GM12892 (cell line): ENCODE measurements at regions not wholly inside any gene's neighbourhood (a gene's known extent, or its start where the extent isn't known, plus 50 kb on each side); places are given as distances from the start of the nearest gene placed in this dataset.
"Not testable (repeated sequence)": the region's sequence is repeated elsewhere in the genome, so short reads cannot be mapped to it uniquely, and the experiment has no call there.

Experiments used
- DNase-seq: peaks from one replicate; pipeline ENCODE4 v3.0.0; 2011; ENCODE audit not compliant: insufficient read length
- FAIRE-seq: peaks from 2 replicates; lab custom pipeline; 2011; peaks lifted over from hg19 to GRCh38; lab: Jason Lieb, UNC
- POLR2A ChIP-seq: IDR thresholded peaks from 2 replicates; pipeline ENCODE4 v1.6.1; 2011; ENCODE audit warnings: low read depth, low read length, control low read depth
- POLR2AphosphoS5 ChIP-seq: IDR thresholded peaks from 2 replicates; pipeline ENCODE4 v1.6.1; 2011; ENCODE audit warnings: low read depth, low read length, control low read depth
- TAF1 ChIP-seq: IDR thresholded peaks from 2 replicates; pipeline ENCODE4 v1.6.1; 2011; ENCODE audit warnings: low read depth, mild to moderate bottlenecking, control low read depth, low read length, borderline replicate concordance

DNA sequence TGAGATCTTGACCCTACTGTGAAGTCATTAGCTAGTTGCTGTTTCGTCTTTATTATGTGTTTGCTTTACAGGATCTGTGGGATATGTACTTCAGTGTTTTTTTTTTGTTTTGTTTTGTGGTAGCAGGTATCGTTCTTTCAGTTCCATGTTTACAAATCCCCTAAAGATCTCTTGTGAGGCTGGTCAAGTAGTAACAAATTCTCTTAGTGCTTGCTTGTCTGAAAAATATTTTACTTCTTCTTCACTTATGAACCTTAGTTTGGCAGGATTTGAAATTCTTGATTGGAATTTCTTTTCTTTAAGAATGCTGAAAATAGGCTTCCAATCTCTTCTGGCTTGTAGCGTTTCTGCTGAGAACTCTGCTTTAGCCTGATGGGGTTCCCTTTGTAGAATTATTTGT, 235.8 kb upstream of the ALCAM start:
- no peak for DNase-seq
- TF ChIP-seq POLR2A = no peak
- no peak for TF ChIP-seq POLR2AphosphoS5
- TF ChIP-seq TAF1 = no peak
- no peak for FAIRE-seq

DNA sequence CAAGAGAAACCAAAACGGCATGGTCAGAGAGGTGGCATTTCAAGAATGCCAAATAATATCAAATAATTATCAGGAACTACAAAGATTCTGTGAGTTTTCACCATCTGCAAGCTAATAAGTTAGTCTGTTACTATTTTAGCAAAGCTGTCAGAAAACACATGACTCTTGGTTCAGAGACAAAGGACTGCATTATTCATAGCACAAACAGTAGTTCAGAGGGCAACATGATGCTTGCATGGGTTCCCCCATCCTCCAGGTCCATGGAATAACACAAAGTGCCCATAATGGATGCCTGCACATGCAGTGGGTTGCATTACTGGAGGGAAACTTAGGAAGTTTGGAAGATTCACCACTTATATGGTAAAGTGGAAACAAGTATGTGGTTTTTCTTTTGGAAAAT, 228.8 kb upstream of the ALCAM start:
- DNase-seq (no peak), FAIRE-seq (no peak)
- TF ChIP-seq TAF1 (no peak), POLR2AphosphoS5 (no peak), POLR2A (no peak)

DNA sequence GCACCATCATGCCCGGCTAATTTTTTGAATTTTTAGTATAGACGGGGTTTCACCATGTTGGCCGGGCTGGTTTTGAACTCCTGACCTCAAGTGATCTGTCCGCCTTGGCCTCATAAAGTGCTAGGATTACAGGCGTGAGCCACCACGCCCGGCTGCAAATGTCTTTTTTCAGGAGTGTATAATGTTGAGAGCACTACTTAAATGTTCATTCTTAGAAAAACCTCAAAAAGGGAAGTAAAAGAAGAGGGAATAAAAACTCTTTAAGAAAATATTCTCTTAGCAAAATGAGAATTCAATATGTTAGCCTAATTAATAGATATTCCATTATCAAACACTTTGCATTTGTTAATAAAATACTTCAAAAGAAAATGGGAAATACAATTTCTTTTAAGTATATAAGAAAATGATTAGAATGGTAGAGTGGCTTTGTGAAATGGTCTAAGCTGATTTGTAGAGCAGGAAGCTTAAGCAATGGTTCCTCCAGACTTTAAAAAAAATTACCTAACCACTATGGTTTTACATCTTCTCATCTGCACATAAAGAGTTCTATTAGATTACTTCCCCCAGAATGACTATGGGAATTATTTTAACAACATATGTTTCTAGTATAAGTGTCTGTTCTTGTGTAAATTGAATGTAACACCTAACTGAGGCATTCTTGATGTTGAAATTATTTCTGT, 226.7 kb upstream of the ALCAM start:
- DNase-seq = no peak
- TF ChIP-seq TAF1 (no peak), POLR2A (no peak), POLR2AphosphoS5 (no peak)
- FAIRE-seq = no peak

DNA sequence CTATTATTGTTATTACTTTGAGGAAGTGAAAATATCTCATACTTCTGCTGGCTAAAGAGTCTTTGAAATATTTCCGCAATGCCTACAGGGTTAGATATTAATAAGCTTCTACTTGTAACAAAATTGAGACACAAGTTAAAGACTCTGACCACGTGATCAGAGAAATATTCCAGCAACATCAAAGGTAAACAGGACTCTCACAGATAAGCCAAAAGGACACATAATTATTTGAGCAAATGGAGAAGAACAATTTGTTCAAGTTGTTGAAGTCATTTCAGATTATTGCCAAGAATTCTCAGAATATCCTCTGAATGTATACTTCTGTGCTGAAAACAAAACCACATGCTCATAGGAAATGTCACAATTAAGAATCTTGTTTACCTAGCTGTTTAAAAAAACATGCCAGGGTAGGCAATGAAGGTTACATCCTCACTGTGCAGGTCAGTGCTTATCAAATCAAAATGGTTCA, 225.8 kb upstream of the ALCAM start:
- FAIRE-seq (no peak), DNase-seq (no peak)
- TF ChIP-seq POLR2AphosphoS5 (no peak), POLR2A (no peak), TAF1 (no peak)

DNA sequence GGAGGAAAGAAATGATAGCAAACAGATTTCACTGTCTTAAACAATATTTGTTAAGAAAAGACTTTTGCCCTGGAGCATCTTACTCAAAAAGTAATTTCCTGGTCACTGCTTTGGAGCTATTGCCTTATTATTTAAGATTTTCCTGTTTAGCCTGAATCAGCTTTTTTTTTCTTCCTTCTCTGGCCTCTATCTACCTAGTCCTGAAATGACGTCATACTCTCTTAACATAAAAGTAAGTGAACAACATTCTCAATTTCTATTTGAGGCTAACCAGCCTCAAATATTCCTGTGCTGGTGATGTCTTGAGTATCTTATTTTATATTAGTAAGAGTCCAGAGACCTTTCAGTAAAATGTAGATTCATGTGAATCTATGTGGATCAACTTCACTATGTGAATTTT, 221.9 kb upstream of the ALCAM start:
- no peak for TF ChIP-seq POLR2A
- TF ChIP-seq TAF1 = no peak
- TF ChIP-seq POLR2AphosphoS5 = no peak
- no peak for FAIRE-seq

DNA sequence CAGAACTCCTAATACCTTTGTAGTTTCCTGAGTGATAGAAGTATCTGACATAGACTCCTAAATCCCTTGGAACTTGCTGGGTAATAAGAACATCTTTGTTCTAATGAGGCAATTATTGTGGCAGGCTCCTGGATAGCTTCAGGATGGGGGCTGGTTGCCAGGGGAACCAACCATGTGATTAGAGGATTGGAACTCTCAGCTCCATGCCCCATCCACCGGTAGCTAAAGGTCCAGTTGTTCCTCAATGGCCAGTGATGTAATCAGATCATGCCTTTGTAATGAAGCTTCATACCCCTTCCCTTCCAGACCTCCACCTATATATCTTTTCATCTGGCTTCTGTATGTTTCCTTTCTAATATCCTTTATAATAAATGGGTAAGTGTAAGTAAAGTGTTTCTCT, 221.2 kb upstream of the ALCAM start:
- no peak for DNase-seq
- TF ChIP-seq TAF1 (no peak), POLR2A (no peak), POLR2AphosphoS5 (no peak)
- no peak for FAIRE-seq

More for the DNA sequence above, 221.9 kb upstream of the ALCAM start:
- no peak for DNase-seq

DNA sequence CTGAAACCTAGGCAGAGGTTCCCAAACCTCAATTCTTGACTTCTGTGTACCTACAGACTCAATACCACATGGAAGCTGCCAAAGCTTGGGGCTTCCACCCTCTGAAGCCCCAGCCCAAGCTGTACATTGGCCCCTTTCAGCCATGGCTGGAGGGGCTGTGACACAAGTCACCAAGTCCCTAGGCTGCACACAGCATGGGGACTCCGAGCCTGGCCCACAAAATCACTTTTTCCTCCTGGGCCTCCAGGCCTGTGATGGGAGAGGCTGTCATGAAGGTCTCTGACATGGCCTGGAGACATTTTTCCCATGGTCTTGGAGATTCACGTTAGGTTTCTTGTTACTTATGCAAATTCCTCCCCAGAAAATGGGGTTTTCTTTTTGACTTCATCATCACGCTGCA, 217.5 kb upstream of the ALCAM start:
- DNase-seq, FAIRE-seq: not testable (repeated sequence)

DNA sequence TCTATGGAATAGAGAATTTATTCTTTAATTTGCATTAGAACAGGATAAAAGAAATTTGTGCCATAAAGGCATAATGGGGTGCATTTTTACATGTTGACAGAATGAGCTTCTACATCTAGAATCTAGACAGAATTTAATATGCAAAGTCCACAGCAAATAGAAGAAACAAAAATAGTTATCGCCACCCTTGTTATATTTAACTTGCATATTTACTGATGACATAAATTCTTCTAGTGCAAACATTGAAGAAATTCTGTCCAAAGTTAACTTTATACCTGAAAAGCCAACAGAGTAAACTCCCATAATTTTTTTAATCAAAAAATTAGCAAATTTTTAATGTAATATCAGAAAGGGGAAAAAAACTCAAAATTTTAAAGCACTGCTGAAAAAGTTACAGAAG, 213.7 kb upstream of the ALCAM start:
- DNase-seq (no peak), FAIRE-seq (no peak)
- TF ChIP-seq POLR2AphosphoS5 = no peak
- no peak for TF ChIP-seq POLR2A
- TF ChIP-seq TAF1 = no peak

DNA sequence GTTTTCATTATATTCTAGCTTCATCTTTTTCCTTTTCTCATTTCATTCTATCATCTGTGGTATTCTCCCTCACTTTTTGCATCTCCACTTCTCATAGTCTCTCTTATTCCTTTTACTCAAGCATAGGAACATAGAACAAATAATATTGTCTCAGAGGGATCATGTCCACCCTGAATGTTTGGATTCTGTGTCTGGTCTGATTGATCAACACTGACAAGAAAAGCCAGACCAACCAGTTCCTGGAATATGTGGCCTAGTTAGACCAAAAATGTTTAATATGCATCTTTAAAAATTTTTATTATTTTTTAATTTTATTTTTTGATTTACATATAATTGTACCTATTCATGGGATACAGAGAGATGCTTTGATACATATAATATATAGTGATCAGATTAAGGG, 212.0 kb upstream of the ALCAM start:
- FAIRE-seq (no peak), DNase-seq (no peak)
- TF ChIP-seq POLR2A (no peak), POLR2AphosphoS5 (no peak), TAF1 (no peak)

DNA sequence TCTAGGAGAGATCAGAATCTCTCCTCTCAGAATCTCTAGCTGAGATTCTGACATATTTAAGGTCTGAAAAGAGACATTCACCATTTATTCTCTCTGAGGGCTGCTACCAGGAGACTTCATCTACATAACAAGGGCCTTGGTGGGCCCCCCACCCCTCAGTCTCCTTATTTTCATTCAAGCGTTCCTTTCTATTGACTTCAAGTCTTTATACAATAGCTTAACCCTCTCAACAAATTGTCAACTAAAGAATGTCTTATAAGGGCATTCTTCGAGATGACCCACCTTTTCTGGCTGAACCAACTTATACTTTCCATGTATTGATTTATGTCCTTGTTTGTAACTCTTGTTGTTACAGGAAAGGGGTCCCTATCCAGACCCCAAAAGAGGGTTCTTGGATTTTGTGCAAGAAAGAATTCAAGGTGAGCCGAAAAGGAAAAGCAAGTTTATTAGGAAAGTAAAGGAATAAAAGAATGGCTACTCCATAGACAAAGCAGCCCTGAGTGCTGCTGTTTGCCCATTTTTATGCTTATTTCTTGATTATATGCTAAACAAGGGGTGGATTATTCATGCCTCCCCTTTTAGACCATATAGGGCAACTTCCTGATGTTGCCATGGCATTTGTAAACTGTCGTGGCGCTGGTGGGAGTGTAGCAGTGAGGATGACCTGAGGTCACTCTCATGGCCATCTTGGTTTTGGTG, 209.5 kb upstream of the ALCAM start:
- FAIRE-seq (no peak), DNase-seq (no peak)
- TF ChIP-seq TAF1 (no peak), POLR2A (no peak), POLR2AphosphoS5 (no peak)

DNA sequence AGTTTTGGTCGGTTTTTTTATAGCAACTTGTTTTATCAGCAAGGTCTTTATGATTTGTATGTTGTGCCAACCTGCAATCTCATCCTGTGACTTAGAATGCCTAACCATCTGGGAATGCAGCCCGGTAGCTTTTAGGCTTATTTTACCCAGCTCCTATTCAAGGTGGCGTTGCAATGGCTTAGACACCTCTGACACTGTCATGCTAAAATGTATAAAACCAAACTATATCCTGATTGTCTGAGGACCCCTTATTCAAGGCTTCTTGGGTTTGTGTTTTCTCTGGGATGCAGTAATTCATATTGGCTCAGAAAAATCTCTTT, 209.0 kb upstream of the ALCAM start:
- DNase-seq = no peak
- TF ChIP-seq POLR2AphosphoS5 (no peak), POLR2A (no peak), TAF1 (no peak)
- no peak for FAIRE-seq

DNA sequence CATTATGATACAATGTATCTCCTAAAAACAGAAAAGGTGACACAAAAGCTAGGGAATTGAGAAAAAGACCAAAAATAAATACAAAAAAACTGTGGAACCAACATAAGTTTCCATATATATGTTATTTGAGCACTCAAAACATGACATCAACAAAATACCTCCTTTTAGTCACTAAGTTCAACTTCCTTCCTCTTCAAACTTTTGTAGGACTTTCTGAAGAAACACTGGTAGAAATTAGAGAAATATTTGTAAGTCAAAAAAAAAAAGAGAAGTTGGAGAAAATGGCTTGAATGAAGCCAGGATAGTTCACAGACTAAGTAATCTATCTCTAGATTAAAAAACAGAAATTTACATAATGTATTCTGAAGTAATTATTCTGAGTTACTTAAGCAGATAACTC, 208.4 kb upstream of the ALCAM start:
- no peak for TF ChIP-seq TAF1
- no peak for TF ChIP-seq POLR2A
- no peak for TF ChIP-seq POLR2AphosphoS5
- DNase-seq = no peak
- no peak for FAIRE-seq
